Stimulated activated CD4-positive, alpha-beta T cell treated with anti-CD3 and anti-CD28 coated beads, Interleukin-15, amount 100 ng/mL, for 24 hours (primary cell): ENCODE measurements at regions not wholly inside any gene's neighbourhood (a gene's known extent, or its start where the extent isn't known, plus 50 kb on each side); places are given as distances from the start of the nearest gene placed in this dataset.
"Not testable (repeated sequence)": the region's sequence is repeated elsewhere in the genome, so short reads cannot be mapped to it uniquely, and the experiment has no call there.

Source experiments
- DNase-seq: peaks from one replicate; pipeline ENCODE4 v3.0.0-alpha.2; 2020

DNA sequence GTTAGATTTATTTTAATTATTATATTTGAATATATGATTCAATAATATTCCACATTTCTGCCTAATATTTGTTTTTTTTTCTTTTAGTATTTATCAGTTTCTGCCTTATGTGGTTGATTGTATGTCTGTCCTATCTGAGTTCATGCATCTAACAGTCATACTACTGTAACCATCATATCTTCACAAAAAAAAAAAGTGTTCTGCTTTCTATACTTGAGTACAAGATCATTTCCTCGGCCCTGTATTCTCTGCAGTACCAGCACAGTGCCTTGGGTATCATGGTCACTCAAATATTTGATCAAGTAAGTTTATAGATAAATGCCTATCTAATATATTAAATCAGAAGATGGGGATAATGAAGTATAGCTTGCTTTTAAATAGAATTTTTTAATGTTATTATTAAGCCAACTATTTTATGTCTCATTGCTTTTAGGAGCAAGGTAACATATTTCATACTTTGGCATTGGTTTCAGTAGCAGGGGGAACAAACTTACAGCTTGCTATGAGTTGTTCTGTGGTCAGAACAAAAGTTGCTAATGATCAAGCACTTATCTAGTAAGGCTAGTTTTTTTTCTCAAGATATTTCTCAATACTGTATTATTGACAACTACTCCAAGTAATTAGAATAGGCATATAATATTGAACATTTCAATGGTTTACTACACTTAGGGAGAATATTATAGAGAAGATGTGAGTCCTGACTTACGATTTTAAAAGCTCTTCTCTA lies 290.5 kb upstream of the FBXO33 start:
- no peak for DNase-seq

DNA sequence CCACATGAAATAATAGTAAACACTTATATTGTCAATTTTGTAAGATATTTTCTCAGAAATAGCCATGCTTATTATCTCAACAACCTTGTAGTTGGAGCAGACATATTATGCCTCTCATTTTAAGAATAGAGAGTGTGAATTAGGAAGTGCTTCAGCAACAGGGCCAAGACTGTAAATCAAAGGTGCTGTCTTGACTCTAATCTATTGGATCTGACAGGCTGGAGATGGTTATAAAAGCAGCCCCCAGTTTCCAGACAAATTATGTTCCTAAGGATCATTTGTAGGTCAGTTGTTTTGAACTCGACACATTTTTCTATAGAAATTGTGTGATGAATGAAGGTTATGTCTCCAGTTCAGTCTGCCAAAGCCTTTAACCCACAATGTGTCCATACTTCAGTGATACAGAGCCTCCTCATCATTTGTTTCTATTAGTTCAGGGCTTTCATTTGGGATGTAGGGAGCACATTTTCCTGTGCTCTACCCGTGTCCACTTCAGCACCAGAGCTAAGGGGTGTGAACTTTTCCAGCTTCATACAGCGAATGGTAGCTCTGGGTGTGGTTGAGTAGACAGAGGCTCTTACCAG lies 284.8 kb upstream of the FBXO33 start:
- DNase-seq = no peak

DNA sequence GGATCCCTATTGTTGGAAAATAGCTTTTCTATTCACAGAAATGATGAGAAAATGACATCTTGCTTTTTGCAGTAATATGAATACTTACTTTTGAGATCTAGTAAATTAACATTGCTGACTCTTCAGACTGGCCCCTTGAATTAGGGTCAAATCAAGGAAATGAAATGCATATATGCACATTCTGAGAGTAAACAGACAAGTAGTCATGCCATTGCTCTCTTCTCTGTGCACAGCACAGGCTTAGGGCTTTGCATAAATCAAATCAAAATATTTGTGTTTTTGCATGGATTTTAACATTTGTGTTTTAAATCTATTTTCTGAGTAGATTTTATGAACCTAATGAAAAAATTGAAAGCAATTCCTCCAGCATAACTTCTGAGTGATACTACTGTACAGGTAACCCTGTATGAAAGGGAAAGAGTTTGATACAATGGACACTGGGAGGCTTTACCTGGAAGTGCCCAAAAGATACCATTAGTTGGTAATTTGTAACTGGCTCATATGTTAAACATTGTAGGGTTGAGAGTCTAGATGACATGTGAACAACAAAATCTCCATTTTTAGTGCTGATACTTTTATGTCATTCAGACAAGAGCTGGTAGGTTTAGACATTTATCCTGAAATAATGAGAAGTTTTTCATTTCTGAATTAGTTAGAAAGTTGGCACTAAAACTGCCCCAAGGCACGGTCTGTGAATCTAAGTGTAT lies 280.2 kb upstream of the FBXO33 start:
- DNase-seq = no peak

DNA sequence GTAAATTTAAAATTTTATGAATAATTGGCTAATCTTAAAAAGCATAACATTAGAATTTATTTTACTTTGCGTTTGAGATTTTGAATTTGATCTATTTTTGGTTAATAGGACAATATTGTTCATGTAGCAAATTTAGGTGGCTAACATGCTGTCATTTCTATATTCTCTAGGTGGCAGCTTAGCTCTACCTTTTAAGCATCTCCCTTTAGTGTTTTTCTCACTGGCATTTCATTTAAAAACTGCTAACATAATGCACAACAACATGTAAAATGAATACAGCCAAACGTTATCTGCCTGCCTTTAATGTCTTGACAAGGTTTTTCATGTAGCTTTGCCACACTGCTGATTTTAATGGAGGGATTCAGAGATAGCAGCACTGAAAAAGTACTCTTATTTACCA lies 272.4 kb upstream of the FBXO33 start:
- DNase-seq = no peak

DNA sequence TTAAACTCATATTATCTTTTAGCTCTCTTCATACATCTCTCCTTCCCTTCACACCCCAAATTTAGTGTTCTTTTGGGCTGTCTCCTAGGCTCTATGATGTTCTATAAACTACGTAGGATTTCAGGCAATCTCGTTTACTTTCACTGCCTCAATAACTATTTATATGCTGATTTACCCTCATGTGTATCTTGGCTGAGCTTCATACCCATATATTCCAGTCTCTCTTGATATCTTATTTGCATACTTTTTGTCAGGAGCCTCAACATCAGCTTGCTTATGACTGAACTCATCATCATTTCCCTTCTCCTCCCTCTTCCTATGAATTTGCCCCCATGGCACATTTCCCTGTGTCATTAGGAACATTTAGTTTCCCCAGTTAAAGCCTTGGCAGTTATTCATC lies 262.1 kb upstream of the FBXO33 start:
- no peak for DNase-seq

DNA sequence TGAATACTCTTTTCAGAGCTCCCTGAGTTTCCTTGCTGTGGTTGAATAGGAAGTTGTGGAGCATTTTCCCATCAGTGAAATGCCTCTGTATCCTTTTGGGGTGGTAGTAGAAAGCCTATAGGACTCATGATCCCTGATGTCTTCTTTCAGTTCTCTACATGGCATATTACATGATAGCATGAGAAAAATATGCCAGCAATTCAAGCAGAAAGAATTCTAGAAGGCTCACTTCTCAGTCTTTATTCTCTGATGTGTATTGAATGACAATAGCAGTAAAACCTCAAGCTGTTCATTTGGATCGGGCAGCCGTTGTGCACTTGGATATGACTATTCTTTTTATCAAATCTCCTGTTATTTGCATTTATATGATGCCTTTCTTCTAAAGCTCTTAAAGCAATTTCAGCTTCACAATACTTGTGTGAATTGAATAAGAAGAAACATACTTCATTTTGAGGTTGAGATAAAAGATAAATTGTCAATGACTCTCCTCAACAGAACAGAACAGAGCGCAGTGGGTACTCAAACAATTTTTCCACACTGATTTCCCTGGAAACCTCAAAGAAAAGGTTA lies 251.5 kb upstream of the FBXO33 start:
- DNase-seq = no peak

DNA sequence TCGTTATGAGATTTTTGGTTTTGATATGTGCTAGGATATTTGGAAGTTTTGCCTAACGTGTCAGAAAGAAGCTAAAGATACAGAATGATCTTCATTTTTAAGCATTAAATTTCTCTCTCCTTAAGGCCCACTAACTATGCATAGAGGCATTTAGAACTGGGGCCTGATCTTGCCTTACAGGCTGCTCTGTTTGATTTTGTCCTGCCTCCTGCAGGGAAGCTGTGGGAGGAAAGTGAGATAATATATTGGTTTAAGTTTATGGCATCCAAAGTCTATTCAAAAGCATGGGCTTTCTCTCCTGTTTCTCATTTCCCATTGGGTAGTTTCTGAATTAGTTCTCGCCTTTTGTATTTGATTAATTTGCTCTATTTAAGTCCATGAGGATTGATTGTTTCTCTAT lies 250.3 kb upstream of the FBXO33 start:
- no peak for DNase-seq

DNA sequence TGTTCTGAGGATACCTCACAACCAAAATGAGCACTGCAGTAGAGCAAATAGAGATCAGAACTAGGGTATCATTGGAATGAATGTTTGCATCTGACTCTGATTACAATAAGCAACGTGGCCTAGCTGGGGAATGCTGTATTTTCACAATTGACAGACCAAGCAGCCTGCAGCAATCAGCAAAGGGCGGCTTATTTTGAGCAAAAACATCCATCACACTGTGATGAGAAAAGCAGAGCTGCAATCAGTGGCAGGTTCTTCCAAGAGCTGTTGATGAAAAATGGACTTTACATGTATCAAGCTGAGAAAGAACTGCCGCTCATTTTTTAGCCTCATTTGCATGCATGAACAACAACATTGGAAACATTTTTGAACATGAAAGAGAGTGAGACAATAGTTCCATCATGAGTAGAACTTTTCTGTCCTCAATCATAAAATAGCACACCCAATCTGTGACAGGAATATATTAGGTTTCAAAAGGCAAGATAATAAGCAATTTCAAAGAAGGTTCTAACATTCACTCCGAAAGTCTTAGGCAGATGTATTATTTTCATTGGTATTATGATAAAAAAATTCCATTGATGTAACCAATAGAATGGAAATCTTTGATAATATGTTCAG lies 249.7 kb upstream of the FBXO33 start:
- DNase-seq = no peak

DNA sequence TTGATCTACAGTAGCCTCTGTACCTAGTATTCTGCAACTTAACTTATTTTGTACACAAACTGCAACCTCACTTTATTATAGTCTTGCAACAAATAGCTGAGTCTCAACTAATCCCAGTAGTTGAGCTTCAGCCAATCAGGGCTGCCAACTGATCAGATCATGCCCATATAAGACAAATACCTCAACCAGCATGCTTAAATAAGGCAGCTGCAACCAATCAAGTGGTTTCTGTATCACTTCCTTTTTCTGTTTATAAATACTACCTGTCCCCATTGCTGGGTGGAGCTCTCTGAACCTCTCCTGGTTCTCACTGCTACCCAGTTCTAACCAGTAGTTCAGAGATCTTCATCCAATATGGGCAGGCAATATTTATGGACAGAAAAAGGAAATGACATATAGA lies 248.5 kb upstream of the FBXO33 start:
- no peak for DNase-seq

DNA sequence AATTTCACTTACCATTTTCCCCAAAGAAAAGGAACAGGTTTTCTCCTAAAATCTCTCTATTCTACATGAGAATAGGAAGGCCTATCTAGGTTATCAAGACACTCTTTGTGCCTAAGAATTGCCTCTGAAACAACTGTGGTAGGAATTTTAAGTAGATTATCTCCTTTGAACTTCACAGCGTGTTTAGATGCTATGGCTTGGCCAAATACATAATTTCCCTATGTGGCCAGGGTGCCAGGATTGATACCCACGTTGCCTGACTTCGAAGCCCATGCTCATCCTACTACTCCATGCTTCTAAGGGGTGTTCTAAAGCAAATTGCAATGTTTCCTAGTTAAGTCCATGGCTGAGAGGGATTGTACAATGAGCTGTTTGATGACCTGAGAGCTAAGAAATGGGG lies 241.5 kb upstream of the FBXO33 start:
- DNase-seq = no peak

DNA sequence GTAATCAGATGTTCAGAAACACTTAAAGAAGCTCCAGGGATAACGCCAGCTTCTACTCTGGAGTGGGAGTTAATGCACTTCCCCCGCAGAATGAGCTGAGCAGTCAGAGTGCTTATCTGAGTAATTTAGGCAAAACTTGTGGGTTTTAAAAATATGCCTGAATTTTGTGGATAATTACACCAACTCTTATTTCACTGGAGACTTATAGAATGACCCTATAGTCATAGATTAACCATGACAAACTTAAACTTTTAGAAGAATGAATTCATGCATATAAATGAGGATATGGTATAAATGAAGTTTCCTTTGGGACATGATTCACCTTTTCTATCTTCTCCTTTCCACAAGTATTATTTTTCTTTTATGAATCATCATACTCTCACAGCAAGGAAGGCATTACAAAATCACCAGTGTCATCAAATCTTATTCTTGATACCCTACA lies 241.1 kb upstream of the FBXO33 start:
- DNase-seq = peak; percentile 27

DNA sequence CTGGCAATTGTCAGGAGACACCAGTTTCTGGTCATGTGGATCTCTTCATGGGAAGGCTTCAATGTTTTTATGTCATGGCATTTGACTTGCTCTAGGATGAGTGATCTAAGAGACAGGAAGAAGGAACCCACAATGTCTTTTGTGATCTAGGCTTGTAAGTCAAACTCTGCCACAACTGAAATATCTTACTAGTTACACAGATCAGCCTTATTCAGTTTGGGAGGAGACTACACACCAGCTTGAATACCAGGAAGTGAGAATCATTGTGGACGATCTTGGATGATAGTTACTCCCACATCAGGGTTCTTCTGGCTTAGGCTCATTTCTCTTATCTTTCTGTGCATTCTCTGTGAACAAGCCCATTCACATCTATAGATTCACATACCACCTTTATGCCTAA lies 236.2 kb upstream of the FBXO33 start:
- DNase-seq = no peak

DNA sequence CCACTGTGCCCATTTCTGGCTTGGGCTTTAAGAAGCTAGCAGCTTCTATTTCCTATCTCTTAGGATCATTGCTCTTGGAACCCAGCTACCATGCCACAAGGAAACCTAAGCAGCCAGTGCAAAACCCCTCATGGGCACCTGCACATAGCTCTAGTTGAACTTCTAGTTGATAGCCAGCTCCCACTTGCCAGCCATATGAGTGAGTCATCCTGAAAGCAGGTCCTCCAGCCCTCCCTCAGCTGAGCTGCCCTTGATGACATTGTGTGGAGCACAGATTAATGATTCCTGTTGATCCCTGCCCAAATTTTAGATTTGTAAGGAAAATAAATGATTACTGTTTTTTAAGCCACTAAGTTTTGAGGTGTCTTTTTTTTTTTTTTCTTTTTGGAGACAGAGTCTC lies 234.2 kb upstream of the FBXO33 start:
- DNase-seq = no peak

DNA sequence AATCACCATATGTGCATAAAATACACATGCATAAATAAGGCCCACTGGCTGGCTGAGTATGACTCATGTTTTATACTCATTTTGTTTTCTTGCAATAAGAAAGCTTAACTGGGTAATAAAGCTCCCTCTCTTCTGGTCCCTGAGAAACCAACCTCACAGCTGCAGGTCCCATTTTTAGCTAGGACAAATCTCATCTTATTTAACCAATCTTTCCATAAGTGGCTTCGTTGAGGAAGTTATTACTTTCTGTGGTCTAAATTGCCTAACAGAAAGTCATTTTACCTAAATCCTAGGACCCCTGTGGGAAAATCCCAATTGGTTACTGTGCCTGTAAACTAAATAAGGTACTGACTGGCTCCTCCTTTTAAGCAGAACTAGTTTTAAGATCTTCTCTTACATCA lies 232.8 kb upstream of the FBXO33 start:
- no peak for DNase-seq

DNA sequence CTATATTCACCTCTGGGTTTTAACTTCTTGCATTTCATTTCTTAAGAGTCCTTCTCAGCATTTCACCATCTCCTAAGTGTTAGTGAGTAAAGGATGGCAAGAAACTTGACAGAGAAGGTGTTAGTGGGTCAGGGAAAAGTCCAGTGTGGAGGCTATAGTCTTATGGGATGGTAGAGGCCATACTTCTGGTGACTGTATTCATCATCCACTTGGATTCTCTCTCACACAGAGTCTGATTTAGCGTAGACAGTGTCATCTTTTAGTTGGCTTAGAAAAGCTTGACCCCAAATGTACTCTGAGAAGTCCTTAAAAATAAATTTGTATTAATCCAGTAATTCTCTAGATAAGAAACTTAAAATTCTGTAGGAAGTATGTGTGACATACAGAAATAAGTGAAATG lies 232.4 kb upstream of the FBXO33 start:
- no peak for DNase-seq

DNA sequence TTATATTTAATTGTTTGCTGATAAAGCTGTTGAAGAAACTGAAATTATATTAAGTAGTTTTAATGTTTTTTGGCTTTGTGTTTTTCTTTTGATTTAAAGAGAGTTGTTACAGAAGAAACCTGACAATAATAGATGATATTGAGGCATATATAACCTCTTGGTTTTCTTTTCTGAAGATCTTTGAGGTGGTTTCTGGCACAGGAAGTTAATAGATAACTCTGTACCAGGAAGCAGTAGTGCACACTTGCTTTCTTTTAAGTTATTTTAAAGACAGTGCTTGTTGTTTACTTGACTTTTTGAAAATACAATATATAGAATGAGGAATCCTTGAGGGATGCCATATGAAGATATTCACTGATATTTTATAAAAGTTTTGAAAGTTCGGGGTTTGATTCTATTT lies 209.0 kb upstream of the FBXO33 start:
- no peak for DNase-seq

DNA sequence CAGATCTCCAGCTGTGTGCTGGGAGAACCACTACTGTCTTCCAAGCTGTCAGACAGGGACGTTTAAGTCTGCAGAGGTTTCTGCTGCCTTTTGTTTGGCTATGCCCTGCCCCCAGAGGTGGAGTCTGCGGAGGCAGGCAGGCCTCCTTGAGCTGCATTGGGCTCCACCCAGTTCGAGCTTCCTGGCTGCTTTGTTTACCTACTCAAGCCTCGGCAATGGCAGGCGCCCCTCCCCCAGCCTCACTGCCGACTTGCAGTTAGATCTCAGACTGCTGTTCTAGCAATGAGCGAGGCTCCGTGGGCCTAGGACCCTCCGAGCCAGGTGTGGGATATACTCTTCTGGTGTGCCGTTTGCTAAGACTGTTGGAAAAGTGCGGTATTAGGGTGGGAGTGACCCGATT lies 206.8 kb upstream of the FBXO33 start:
- not testable (repeated sequence) for DNase-seq

DNA sequence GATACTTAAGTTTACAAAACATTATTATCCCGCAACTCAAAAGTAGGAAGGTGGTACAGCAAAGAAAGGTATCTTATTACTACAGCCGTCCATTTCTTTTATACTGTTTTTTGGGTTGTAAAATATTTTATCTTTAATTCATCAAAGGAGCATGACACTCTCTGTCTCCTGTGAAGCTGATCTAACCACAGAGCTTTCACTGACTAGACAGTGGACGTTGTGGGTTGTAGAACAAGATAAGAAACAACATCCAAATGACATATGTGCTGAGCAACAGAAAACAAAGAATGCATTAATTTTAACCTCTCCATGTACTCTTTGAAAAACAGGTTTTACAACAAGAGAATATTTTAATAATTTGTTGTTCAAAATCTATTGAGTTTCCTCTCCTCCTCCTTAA lies 195.9 kb upstream of the FBXO33 start:
- no peak for DNase-seq

DNA sequence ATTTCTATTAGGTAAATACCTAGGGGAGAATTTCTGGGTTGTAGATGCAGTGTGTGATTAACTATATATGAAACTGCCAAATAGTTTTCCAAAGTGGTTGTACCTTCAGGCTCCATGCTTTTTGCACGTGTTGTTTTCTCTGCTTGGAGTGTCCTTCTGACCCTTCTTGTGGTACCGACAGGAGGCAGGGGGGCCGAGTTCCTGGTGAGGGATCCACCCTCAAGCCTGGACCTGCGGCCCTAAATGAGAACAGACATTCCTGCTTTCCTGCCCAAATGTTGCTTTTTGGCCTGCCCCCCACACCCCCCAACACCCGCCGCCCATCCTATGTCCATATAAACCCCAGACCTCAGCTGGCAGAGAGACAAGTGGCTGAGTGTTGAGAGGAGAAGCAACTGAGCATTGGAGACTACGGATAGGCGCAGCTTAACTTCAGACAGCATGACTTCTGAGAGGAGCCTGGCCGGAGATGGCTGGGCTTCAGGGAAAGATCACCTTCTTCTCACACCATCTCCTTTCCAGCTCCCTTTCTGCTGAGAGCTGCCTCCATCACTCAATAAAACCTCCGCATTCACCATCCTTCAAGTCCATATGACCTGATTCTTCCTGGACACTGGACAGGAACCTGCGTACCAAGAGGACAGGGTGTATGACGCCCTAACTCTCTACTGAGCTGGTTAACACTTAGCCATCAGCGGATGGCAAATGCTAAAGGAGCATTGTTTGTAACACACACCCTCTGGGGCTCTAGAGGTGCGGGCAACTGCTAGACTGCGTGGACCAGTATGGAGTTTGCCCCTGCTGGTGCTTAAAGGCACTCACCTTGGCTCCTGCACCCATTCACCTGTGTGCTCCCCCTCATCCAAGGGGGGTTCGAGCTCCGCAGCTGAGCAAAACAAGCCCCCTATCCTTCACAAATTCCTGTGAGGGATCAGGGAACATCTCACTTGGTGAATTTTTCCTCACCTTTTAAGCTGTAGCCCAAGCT lies 194.7 kb upstream of the FBXO33 start:
- DNase-seq = no peak

DNA sequence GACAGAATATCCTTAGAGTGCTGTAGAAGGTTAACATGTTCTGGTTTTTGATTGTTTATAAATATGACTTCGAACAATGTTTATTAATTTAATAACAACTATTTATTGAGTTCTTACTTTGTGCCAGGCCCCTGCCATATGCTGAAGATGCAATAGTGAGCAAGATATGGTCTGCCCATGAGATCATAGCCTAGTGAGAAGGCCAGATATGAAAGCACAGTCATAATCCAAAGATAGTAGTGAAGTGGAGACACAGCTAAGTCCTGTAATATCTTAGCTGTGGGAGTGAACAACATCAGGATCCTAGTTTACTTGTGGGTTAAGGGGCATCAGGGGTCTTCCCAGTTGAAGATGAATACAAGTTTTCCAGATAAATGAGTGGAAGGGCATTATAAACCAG lies 189.4 kb upstream of the FBXO33 start:
- DNase-seq = no peak

DNA sequence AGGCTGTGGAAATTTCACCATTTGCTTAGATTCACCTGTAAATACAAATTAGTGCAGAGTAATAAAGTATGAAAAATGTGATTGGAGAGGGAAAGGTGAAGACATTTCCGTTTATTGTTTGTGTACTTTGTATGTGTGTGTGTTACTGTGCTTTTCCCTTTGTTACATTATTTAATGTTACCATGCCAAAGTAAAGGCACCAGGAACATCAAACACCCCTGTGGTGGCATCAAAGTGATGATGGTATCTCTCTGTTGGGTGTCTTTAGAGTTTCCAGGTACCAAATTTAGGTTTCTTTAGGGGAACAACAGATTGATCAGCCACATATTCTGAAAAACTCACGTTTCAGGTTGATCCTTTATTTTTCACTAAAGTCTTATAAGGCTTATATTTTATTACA lies 189.0 kb upstream of the FBXO33 start:
- DNase-seq = no peak

DNA sequence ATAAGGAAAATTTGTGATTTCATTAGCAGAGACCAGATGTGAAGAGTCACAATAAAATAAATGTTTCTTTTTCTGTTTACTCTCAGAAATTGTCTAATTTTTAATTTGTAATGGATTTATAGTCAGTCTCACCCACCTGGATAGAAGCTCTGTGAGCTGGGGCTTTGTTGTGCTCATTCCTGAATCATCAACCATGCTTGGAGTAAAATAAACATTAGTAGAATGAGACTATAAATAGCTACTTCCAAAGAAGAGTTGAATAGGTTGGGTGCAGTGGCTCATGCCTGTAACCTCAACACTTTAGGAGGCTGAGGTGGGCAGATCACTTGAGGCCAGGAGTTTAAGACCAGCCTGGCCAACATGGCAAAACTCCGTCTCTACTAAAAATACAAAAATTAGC lies 185.3 kb upstream of the FBXO33 start:
- no peak for DNase-seq
